Nucleus accumbens (tissue), 56 donors: ENCODE measurements at regions not wholly inside any gene's neighbourhood (a gene's known extent, or its start where the extent isn't known, plus 50 kb on each side); places are given as distances from the start of the nearest gene placed in this dataset.

Experiments
- DNase-seq, 56 donors: peaks; one replicate each; lab custom pipeline; 2025; lab: John Stamatoyannopoulos, UW

DNA sequence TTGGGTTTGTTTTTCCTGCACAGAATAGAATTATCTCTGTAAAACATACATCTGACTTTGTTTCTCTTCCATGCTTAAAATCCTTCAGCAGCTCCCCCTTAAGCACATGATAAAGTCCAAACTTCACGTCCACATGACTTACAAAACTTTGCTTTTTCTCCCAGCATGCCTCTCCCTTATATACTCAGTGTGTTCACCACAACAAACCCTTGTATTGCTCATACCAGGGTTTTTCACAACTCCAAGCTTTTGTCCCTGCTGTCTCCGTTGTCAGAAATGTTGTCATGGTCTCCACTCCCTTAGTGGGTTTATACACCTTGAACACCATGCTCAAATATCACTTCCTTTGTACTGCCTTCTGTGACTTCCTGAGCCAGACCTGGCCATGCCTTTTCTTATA lies 91.1 kb upstream of the MITF start:
- DNase-seq, result no peak

DNA sequence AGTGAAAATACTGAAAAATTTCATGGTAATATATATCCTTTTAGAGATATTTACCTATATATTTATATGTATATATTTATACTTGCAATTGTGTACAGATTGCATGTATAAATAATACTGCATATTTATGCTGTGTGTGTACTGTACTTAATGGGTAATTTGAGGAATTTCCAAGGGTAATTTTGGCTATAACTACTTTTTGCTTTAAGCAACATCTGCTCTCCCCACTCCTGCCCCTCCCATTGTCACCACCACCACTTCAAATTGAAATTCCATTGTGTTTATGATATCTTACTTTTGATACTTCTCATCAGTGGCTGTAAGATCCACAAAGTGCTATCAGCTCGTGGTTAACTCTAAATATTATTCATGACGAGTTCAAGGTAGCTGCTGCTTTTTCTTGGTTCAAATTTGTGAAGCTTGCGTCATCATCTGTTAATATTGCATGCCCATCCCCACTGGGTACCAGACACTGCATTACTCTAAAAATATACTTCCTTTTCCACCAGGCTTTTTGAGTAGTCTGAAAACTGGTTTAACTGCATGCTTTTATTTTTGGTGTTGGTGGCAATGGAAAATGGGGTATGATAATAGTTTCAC lies 91.7 kb upstream of the MITF start:
- no peak for DNase-seq

DNA sequence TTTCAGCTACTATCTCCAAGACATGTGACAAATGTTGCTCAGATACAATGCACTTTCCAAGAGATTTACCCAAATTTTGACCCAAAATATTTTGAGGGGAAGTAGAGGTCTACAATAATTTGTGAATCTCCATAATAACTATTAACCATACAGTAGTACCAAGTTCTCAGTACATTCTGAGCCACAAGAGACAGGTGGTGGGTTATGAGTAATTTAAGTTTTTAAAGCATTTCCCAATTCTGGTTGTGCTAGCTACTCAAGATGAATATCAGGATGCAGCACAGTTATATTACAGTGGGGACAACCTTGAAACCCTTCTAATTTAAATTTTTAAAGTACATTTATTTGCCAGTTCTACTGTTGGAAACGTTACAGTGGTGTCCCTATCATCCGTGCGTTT lies 92.2 kb upstream of the MITF start:
- DNase-seq, result no peak

DNA sequence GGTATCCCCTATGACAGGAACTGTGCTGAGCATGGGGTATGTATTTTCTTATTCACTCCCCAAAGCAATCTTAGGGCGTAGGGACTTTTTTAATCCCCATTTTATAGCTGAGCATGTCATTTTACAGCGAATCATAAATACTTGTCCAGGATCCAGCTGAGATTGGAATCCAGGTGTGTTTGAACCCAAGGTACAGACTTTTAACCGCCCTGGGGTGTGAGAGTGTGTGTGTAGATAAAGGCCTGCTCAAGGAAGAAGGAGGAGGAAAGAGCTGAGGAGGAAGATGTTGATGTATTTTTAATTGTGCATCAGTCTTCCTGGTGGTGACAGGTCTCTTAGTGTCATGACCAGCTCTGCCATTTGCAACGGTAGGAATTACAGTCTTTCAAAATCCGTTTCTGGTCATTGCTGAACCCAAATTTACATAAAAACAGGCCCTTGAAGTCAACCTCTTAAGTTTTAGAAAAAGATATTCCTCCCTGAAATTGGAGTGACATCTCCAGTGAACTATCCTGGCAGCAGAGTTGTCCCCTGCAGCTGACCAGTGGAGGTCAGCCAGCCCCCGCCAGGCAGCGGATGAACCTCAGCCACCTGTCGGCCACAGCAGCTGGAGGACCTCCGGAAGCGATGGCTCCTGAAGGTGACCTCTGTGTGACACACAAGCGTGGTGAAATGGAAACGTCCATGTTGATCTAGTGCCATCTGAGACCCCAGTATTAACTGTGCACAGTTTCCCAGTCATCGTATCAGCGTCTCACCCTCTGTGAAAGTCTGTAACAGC lies 92.8 kb upstream of the MITF start:
- no peak for DNase-seq

DNA sequence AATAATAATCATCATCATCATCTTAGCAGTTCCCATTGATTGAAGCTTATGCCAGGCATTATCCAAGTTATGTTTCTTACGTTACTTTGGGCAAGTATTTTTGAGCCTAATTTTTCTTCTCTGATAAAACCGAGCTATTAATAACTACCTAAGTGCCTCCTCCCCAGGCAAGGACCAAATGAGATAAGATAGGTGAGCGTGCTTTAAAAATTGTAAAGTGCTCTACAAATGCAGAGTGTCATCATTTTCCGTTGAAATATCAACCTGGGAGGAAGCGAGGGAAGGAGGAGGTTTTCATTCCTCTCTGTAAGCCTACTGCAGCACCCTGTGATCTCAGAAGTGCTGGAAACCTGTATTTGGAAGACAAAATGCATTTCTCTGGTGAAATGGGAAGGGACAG lies 96.7 kb upstream of the MITF start:
- no peak for DNase-seq

DNA sequence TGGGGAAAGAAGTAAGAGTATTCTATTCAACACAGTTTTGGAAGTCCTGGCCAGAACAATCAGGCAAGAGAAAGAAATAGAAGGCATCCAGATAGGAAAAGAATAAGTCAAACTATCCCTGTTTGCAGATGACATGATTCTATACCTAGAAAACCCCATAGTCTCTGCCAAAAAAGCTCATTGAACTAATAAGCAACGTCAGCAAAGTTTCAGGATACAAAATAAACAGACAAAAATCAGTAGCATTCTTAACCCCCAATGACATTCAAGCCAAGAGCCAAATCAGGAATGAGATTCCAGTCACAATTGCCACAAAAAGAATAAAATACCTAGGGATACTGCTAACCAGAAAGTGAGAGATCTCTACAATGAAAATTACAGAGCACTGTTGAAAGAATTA lies 99.4 kb upstream of the MITF start:
- no peak for DNase-seq

DNA sequence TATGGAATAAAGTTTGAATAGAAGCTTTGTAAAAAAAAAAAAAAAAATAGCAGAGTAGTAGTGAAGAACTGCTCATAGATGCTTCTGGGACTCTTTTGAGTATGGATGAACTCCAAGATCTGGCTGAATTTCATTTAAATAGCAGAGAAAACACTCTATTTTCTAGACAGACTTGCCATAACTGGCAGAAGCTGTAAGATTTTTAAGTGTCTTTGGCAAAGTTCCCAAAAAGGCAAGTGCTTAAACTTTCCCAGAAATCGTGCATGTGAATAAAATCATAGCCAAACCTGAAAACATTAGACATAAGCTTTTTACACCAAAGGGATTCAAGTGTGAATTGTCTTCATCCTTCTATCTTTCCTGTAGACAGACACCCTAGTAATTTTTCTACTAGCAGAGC lies 110.3 kb upstream of the MITF start:
- no peak for DNase-seq

DNA sequence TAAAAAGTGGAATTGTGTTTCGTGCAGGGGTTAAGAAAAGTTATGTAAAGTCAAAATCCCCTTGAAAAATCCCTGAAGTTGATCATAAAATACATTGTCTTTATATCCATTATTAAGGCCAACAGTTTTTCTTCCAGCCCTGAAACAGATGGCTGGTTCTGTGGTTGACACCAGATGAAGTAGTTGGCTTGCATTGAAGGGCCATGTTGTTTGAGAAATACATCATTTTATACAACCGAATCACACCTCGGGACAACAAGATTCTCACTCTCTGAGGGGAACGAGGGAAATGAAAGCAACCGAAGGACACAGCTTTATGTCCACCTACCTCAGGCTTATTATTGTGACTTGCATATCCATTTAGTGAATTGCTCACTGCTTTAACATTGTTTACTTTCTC lies 126.0 kb upstream of the MITF start:
- DNase-seq, result no peak

DNA sequence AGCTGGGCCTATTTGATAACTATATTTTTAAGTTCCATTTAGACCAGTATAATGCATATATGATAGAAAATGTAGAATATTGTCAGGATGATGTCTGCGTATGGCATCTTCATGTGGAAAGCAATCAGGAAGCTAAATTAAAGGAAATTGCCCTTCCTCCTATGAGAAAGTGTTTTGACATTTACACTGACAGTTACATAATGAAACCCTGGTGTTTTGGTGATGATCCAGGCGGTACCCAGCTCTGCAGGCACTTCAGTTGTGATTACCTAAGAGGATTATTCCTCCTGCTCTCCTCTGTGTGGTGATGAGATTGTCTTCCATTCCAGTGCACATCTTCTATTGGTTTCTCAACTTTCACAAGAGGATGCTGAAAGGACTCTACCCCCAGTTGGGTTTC lies 126.5 kb upstream of the MITF start:
- DNase-seq, result no peak

DNA sequence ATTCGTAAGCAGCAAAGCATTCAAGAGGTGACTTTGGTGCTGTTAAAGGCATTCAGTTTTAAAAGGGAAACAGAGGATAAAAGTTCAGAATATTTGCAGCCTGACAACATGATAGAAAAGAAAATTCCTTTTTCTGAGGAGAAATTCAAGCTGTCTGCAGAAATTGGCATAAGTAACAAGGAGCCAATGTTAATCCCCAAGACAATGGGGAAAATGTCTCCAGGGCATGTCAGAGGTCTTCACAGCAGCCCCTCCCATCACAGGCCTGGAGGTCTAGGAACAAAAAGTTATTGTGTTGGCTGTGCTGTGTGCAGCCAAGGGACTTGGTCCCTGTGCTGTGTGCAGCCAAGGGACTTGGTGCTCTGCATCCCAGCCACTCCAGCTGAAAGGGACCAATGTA lies 129.7 kb upstream of the MITF start:
- peak in 2 of 56 donors; percentile 1 to 3 for DNase-seq

DNA sequence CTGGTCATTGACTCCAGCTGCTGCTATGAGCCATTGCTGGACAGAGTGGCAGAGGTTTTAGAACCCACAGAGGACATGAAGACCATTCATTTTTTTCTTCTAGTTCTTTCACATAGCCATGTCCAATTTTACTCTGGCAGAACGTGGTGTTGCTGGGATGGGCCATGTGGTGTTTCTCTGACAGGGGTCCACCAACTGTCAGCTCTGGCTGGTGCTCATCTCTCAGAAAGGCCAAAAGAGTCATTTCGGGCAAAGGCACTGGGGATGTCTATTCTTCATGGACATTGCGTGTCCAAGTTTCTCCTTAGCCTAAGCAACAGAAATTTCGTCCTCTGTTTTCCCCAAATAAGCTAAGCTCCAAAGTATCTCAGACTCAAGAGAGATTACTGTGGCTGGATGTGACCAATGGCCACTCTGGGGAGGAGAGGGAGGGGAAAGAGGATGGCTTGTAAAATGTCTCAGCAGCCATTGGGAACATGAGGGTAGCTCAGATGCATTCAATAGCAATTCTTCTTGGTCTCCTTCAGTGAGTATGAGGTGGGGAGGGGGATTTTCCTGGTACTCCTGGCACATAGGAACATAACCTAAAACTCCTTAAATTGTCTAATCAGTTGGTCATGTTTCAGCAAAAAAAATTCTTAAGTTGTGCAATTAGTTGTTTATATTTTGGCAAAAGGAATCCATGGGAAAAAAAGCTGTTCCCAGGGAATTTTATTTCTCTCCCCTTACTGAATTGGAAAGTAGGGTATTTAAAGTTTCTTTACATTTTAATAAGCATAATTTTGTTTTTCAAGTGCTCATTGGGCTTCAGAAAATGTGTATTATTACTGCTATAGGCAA lies 131.6 kb upstream of the MITF start:
- DNase-seq, result no peak

DNA sequence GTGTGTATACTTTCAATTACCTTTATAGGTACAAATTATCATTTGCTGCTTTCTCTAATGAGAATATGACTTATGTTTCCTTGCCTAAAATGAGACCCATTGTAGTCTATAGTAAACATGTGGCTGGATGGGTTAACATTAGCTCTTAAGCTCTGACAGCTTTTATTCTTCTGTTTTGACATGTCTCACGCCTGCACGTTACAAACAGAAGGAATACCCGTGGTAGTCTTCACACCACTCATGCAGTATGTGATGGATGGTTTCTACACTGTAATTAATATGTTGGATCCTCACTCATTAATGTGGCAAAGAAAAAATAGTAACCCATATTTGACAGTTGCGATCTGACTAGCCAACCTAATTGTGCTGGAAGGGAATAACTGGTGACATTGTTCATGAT lies 133.4 kb upstream of the MITF start:
- no peak for DNase-seq

DNA sequence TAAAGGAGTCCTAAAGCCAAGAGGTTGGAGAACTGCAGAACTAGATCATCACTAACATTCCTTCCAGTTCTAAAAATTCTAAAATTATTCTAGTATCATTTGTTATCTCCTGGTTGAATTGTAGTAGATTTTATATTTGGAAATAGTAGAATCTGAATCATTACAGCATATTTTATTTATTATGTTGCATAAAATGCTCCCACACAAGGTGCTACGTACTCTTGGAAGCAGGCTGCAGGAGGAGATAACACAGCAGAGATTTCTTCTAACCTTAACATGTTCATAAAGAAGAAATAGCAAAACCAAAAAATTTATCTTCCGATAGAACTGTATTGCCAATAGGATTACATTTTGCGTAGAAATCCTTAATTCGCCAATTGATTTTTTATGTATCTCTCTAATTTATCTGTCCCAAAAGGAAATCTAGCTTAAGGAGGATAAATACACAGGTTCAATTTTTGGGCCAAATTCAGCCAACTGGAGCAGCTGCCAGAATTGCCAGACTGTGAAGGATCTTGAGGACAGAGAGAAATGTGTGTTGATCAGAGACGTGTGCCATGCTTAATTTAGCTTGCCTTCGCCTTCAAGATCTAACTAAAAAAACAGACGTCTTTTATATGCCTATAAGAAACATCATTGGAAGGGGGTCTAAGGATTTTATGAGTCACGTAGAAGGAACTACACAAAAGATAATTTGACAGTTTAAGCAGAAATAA lies 134.4 kb upstream of the MITF start:
- DNase-seq, result no peak

DNA sequence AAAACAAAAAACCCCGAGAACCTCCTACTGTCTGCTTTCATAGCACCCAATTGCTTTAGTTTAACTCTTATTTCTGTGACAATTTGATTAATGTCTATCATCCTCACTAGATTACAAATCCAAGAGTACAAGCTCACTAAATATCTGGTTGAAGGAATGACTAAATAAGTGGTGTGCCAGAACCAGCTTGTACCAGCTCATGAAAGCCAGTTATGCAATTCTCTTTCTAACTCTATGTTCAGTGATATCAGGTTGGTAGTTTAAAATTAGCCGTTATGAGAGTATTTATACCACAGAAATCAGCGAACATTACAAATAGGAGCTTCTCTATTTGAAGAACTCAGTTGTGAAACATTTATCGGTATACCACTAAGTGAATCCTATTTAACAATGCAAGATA lies 137.2 kb upstream of the MITF start:
- no peak for DNase-seq

DNA sequence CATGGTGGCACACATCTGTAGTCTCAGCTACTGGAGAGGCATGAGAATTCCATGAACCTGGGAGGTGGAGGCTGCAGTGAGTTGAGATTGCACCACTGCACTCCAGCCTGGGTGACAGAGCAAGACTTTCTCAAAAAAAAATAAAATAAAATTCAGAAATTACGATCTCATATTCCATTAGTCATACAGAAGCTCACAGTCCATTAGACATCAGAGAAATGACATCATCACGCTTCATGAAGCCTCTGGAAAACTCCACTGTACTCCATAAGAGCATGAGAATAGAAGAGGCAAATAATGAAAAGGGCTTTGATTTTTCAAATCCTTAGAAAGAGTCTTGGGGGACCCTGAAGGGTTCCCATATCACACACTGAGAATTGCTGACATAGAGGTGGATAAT lies 145.0 kb upstream of the MITF start:
- no peak for DNase-seq

DNA sequence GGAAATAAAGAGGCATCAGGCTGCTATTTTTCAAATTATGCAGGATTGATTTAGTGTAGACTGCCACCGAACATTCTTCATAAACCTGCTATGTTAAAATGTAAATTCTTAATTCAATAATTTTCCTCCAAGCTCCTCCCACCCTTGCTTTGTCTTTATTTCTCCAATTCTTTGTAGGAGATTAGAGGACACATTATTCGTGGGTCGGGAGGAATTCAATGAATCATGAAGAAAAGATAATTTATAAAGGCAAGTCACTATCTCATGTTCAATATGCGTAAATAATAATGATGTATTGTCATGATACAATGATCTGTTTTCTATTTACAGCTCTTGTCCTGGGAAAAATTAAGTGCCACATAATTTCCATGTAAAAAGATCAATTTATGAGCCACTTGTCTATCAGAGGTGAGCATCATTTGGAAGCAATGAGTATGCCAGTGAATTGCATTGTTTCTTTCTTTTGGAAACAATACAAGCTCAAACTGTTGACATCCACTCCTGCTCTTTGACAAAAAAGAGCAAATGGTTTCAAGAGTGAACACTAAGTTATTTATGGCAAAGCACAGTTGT lies 148.0 kb upstream of the MITF start:
- no peak for DNase-seq

DNA sequence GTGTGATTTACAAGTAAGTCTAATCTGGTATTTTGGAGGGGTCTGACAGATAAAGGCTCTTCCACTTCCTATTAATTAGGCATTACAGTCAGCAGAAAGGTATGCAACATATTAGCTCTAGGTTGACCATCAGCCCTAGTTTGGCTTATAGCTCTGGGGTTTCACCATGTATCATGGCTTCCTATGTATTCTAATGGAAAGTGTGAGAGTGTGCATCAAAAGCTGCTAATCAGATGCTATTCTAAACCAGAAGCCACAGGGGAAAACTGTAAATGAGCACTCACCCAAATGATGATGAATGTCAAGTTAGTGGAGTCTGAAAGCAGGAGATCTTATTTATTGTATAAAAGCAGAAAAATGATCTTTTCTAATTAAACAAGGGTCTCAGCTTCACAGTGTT lies 149.2 kb upstream of the MITF start:
- no peak for DNase-seq

DNA sequence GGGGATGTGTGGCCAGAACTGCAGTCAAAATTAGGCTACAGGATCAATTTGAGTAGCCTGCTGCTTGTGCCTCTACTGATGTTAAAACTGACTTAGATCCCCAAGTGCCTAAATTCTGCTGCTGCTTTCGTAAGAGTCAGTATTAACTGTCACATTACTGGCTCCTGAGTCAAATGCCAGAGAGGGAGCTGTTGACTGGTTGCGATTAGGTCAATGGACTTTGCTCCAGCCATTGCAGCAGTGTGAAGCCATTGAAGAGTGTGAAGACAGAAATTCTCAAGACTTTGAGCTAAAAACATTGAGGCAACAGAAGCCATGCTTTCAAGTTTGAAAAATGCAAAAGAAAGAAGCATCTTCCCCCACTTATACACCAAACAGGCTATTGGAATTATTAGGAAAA lies 151.1 kb upstream of the MITF start:
- DNase-seq, result no peak

DNA sequence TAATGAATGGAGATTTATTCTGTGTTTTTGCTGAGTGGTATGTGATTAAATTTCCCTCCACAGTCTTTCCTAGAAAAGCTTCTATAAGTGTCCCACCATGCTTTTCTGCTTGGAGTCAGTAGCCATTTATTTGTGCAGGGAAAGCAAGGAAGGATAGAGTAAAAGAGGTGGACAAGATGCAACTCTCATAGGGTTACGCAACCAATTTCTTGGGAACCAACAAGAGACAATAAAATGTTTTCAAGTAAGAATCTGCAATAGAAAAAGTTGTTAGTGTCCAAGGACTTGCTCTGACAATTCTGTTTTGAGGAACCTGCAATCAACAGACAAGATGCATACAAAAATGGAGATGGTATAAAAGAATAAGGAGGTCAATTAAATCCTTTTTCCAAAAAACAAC lies 153.8 kb upstream of the MITF start:
- DNase-seq, result no peak

DNA sequence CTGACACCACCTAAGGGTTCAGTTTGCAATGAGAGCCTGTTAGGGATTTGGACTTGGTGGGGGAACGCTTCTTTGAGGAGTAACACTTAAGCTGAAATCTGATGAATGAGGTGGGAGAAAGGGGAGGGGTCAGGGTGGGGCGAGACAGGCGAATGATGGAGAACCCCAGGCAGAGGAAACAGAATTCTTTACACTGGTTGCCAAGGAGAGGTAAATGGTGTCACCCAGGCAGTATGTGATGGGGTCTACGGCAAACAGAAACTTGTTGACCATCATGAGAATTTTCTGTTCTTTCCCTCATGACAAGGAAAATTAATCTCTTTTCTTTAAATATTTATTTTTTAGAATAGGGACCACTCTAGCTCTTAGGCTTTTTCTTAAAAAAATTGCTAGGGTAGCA lies 157.2 kb upstream of the MITF start:
- DNase-seq, result no peak
